GM12864 (cell line): ENCODE measurements at regions not wholly inside any gene's neighbourhood (a gene's known extent, or its start where the extent isn't known, plus 50 kb on each side); places are given as distances from the start of the nearest gene placed in this dataset.

ENCODE experiments used
- DNase-seq: peaks from one replicate; pipeline ENCODE4 v3.0.0-alpha.2; 2011; ENCODE audit warnings: low read depth
- H3K4me3 ChIP-seq: 2 replicates; pipeline ENCODE4 v1.5.1; 2011; ENCODE audit warnings: mild to moderate bottlenecking, low read depth, low read length, control low read depth
- TF ChIP-seq, protein P1 (sequence below): IDR thresholded peaks from 2 replicates; pipeline ENCODE4 v1.5.1; 2011; ENCODE audit warnings: low read depth, mild to moderate bottlenecking, moderate library complexity, low read length, control low read depth, inconsistent platforms; ENCODE audit errors: missing control alignments

DNA sequence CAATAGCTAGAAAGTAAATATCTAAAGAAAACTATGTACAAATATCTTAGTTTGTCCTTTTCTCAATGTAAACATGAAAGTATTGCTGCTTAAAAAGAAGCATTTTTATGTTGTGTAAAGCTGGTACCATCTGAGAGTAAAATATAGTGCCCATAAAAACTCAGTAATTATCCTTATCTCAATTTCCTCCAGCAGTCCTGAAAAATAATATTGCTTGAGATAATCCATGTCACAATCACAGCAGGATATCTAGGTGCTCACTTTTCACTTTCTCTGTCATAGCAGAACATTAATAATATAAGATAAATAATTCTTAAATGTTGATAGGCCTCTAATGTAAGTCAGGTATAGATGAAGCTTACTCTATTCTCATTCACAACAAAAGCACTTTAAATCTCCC lies 285.5 kb downstream of the ZBBX start:
- H3K4me3 ChIP-seq = no peak overlapping the region
- TF ChIP-seq, protein P1, sequence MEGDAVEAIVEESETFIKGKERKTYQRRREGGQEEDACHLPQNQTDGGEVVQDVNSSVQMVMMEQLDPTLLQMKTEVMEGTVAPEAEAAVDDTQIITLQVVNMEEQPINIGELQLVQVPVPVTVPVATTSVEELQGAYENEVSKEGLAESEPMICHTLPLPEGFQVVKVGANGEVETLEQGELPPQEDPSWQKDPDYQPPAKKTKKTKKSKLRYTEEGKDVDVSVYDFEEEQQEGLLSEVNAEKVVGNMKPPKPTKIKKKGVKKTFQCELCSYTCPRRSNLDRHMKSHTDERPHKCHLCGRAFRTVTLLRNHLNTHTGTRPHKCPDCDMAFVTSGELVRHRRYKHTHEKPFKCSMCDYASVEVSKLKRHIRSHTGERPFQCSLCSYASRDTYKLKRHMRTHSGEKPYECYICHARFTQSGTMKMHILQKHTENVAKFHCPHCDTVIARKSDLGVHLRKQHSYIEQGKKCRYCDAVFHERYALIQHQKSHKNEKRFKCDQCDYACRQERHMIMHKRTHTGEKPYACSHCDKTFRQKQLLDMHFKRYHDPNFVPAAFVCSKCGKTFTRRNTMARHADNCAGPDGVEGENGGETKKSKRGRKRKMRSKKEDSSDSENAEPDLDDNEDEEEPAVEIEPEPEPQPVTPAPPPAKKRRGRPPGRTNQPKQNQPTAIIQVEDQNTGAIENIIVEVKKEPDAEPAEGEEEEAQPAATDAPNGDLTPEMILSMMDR = no peak
- no peak for DNase-seq

- TF ChIP-seq, protein P1 = no peak
- no peak for DNase-seq
- no peak overlapping the region for H3K4me3 ChIP-seq
Observed at GRCh38 chr3:167091226-167091625, 288.9 kb downstream of the ZBBX start.

- no peak overlapping the region for H3K4me3 ChIP-seq
- DNase-seq = no peak
- TF ChIP-seq, protein P1 = no peak
Observed at GRCh38 chr3:167084545-167084944, 295.6 kb downstream of the ZBBX start.

DNA sequence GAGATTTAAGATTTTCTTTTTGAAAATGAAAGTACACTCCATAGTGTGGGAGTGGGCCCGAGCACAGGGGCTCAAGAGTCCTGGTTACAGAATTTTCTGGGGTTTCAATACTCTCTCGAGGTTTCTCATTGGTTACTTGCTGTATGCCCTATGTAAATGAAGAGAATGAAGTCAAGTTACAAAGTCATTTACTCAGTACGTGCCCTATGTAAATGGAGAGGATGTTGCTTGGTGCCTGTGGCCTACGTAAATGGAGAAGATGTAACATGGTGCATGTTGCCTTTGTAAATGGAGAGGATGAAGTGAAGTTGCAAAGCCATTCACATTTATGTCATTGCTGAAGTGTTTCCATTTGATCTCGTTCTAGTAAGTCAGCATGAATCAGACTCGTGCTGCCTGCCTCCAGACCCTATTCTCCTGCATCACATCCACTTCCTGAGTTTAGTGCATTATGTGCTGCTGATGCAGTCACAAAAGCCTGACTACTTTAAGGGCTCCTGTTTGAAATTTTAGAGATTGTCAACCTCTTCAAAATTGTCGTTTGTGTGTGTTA lies 302.0 kb downstream of the ZBBX start:
- no peak overlapping the region for H3K4me3 ChIP-seq

DNA sequence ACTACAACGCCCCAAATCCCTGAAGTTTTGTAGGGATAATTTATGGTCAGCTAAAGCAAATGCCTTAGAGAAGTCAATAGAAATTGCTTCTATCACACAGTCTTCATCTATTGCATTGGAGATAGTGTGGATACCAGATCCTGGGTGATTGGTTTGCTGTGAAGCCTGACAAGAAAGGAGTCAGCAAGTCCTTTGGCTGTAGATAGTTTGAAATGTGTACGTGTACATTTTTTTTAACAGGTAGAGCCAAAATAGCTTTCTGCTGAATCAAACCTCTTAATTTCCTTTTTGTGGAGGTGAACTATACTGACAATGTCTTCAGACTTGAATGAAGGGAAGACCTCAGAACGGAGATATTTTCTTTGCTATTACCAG lies 312.3 kb downstream of the ZBBX start:
- no peak for DNase-seq
- no peak overlapping the region for H3K4me3 ChIP-seq
- TF ChIP-seq, protein P1 = no peak

More for the DNA sequence above, 302.0 kb downstream of the ZBBX start:
- DNase-seq = no peak
- TF ChIP-seq, protein P1 = no peak

GRCh38 chr3:167066977-167067786 lies 312.9 kb downstream of the ZBBX start:
- DNase-seq = no peak
- TF ChIP-seq, protein P1 = no peak
- H3K4me3 ChIP-seq = no peak overlapping the region

DNA sequence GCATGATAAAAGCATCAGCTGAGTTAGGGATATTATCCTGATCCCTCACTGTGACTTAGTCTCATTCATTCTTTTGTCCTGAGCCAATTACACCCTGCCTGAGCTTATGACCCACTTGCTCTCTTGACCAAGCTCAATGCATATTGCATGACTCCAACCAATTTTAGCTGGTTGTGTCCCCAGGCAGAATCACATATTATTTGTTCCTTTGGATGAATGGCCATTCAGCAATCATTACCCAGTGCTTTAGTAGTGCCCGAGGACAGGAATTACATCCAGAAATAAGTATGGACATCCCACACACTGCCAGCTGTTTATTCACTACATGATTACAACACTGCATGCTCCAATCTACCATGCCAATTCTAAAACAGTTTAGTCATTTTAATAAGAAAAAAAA lies 322.5 kb downstream of the ZBBX start:
- H3K4me3 ChIP-seq = no peak overlapping the region
- DNase-seq = no peak
- TF ChIP-seq, protein P1 = no peak
